NCI-H1694 treated with DMSO at 0.1 percent for 48 hours (cell line): ENCODE measurements at regions not wholly inside any gene's neighbourhood (a gene's known extent, or its start where the extent isn't known, plus 50 kb on each side); places are given as distances from the start of the nearest gene placed in this dataset.

Experiments used
- DNase-seq: peaks from one replicate; lab custom pipeline; 2025; lab: John Stamatoyannopoulos, UW

DNA sequence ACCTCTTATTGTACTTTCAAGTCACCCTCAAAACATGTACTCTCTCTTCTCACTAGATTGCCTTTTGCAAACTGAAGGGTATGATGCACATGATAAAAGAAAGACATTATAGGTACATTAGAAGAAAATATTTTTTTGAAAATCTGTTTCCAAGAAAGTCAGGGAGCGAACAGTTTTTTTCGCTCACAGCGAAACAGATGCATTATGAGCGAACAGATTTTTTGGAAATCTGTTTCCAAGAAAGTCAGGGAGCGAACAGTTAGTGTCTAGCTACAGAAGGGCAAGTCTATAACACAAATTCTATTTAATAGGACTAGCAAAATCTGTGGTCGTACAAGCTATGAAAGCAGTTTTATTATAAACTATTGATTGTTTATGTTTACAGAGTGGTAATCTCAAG is 296.2 kb upstream of the ANO3 start:
- no peak for DNase-seq

DNA sequence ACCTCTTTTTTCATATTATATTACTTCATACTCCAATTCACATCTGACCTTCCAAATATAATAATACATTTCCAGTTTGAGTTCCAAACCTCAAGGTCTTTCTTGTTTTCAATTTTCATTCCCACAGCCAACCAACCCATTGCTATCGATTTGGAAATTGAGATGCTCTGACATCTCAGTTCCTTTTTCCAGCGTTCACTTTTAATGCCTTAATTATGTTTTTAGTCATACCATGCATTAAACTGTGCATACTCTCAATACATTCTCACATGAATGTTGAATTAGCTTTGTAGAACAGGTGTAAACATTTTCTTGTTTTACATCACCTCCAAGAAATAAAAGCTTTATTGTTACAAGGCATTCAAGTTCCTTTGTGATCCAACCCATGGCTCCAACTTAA is 294.2 kb upstream of the ANO3 start:
- DNase-seq = no peak

DNA sequence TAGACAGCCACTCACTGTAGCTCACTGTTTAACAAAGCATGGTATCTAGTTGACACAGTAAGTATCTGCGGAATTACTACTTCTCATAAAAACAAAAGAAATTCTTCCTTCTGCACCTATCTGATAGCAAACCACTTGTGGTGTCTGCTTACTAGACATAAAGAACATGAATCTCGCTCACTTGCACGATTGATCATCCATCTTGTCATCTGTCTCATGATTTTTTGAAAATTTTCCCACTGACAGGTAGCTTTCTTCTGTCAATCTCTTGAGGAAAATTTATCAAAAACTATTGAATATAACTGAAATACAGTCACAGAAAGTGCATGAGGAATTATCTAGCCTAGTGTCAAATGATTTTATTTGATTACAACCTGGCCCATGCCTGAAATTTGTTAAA is 291.6 kb upstream of the ANO3 start:
- DNase-seq = no peak

DNA sequence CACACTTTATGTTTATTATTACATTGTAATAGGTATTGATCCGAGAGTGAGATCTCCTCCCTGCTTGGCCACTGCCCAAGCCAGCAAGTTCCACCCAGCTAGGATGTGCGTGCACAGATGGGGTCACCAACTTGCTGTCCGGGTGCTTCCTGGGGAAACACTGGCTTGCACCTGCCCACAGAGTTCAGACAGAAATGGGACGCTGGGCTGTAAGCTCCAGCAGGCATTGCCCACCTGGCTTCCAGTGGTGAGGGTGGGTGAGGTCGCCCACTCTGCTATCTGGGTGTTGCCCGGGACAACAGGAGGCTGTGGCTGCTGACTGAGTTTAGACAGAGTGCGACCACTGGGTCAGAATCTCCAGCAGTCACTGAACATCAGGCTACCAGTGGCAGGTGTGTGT is 289.8 kb upstream of the ANO3 start:
- DNase-seq = no peak

DNA sequence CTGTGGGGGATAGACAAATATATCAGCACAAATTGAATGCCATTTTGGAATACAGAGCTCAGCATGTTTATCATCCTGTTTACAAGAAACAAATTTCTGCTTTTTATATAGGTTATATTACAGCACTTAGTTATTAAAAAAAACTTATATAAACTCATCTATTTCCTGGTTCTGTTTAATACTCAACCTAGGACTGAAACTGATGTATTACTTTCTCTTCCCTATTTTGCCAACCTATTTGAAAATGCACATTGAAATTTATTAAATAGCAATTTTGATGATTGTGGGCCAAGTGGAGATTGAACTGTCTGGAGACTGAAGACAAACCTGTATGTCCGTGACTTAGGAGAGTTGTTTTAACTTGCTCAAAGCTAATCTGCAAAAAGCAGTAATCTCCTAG is 288.3 kb upstream of the ANO3 start:
- no peak for DNase-seq

DNA sequence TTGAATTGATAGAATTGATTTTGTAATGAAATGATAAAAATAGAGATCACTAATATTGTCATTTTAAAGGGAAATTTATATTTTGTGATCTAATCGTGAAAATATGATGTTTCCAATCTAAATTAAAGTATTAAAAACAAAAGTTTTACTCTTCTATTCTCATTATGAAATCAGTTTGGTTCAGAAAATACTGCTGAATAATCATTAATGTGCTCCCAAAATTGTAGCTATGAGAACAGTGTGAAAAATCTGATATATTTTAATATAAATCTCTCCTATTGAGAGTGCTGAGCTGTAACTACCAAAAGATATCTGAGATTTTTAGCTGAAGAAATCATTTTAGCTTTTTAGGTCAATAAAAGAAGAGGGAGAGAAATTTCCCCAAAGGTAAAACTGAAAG is 287.5 kb upstream of the ANO3 start:
- DNase-seq = no peak

DNA sequence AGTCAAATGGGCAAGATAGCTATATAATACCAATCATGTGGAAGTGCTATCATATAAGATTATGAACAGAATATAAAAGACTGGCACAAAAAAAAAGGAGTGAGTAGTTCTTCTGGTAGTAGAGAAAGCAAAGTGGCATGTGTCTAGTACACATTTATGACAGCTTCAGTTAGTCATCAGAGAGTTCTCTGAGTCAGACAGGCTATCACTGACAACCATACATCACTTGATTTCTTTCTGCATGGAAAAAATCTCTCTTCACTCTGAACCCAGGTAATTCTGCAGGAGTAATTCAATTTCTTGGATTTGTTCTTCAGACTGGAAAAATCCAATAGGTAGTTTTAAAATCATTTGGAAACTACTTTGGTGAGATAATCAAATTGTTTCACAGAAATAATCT is 286.8 kb upstream of the ANO3 start:
- no peak for DNase-seq

DNA sequence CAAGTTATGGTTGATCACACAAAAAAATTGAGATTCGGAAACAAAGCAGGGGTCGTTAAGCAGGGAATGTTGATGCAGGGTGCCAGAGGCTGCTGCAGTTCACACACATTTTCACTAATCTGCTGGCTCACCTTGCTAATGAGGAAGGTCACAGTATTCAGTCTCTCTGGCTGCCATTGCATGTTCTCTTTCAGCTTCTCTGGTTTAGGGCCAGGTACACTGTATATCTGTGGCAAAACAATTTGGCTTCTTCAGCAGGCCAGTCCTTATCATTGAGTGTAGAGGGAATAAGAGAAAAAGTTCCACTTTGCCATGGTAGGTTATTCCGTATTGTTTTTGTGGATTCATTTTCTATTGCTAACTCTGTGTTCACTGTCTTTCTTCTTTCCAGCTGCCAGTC is 283.7 kb upstream of the ANO3 start:
- no peak for DNase-seq

DNA sequence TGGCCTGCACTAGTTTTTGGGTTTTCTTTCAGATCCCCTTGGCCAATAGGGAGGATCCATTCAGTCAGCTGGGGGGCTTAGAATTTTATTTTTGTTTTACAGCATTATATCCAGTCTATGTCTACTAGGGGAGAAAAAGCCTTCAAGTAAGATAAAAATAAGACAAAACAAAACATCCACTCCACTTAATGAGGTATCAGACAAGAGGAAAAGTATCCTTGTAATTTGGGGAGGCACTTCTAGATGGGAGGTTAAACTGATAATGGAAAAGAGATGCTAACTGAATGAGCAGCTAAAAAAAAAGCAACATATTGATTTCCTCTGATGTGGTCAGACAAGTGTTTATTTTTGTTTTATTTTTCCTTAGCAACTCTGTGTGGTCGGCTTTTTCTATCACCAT is 278.0 kb upstream of the ANO3 start:
- no peak for DNase-seq

DNA sequence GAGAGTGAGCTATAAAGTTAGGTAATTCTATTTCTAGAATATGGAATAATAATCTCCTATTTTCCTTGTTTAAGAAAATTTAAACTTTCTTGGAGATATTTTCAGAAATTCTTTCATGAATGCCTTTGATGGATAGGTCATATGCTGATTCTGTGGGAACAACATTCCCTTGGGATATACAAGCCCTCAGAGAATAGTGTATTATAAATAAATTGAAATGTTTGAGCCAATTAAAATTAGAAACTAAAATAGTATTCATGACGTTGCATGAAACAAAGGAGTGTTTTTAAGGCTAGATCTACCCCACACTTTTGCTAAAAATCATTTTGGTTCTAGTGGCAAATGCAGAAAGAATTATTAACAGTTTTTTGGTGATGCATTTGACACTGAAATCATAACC is 269.3 kb upstream of the ANO3 start:
- no peak for DNase-seq

DNA sequence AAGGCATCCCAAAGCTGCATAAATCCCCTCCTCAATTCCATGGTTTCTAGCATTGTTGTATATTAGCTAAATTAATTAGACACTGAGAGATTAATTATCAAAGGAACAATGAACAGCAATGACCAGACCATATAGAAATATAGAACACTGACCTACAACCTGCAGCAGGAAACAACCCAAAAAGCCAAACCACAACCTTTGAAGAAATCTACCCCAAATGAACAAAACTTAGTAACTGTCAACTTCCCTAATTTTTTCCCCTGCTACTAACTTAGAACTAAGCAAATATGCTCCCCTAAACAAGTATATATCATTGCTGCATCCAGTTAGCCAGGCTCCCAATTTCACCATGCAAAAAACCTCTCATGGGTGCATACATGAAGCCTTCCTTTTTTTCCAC is 268.0 kb upstream of the ANO3 start:
- no peak for DNase-seq

DNA sequence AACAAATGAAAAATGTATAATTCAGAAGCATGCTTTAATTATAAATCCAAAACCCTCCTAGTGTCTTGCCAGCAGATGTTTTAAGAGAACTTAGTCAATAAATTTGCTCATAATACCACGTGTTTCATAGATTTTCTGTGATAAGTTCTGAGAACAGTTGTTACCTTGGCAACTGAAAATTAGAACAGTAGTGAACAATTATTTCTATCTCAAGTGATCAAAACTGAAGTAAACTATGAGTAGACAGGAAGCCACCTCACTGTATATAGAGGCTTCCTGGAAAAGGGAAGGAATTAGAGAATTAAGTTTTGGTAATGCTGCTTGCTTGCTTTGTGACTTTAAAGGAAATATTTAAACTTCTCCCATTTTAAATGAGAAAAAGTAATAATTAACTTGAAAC is 266.0 kb upstream of the ANO3 start:
- DNase-seq = no peak

DNA sequence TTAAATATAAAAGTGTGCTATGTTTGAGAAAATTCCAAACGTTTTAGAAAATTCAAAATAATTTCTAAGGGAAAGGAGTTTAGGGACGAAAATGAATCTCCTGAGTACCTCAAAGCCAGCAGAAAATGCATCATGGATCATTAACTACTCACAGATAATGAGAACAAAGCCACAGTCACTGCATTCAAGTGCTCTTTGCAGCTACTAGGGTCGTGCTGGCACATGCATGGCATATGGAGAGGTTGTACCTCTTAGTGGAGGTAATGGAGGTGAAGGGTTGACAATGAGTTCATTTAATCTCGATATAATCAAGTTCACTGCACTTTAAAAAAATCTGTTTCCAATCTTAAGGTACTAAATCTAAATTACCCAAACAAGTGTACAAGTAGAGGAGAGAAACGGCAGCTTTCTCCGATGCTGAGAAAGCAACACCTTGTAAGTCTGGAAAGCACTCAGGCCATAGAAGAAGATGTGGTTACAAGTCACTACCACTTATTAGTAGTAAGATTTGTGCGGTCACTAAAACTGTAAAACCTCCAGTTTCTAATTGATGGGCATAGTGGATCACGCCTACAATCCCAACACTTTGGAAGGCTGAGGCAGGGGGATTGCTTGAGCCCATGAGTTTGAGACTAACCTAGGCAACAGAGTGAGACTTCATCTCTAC is 261.1 kb upstream of the ANO3 start:
- DNase-seq = no peak

DNA sequence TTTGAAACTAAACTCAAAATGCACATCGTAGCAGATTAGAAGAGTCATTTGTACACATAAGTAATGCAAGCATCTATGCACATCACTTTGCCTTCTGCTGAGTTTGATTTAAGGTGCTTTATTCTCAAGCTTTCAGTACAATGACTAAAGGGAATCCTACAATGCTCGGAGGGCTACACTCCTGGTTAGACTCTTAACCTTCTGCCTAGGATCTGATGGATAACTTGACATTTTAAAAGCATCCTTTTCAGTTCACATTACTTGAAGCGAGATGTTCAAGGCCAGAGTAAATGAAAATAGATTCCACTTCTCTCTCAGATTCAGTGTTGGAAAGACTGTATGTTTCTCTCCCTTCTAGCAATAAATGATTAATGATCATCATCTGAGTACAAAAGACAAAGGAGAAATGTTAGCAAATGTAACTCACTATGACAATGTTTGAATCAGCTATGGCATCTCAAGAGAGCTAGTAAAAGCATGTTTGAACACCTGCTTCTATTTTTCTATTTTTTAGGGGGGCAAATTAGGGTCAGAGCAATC is 259.2 kb upstream of the ANO3 start:
- DNase-seq = no peak

DNA sequence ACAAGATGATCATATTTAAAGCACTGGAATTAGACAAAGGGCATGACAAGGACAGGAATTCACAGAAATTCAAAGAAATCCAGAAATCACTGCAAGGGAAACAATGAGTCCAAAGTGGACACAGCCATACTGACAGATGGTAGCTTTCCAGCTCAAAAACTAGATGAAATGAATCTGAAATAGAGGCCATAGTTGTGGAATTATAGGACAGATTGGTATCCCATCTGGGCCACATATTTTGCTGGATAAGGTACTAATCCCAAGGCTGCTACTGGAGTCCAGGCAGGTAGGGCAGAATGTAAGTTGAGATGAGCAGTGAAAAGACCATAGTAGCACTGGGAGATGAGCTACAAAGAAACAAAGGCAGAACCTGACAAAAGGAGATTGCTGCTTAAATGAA is 258.3 kb upstream of the ANO3 start:
- DNase-seq = no peak

DNA sequence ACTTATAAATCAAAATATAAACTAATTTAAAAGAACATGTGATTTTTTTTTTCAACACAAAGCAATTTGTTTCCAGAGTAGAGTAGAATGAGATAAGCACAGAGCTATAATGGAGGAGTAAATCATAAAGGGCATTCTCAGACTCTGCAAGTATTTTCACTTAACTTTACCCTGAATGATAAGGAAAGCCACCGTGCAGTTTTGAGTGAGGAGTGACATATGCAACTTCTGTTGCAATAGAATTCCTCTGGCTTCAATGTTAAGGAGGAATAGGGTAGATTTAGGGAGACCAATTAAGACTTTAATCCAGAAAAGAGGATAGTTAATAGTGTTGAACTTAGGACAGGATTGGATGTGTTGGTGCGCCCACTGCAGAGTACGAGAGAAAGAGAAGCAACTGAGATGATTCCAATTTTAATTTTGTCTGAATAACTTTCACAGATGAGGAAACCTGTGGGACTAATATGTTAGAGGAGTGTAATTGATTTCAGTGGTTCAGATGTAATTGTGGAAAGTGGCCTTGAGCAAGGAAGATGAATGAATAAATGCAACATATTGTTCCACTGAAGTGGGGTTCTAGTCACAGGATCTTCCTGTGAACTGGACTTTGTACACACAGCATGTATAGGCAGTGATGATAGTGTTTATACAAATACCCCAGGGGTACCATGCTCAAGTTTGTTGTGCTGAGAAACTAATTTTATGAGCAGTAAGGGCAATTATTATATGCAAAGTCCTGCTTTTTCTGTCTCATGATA is 255.5 kb upstream of the ANO3 start:
- DNase-seq = no peak

DNA sequence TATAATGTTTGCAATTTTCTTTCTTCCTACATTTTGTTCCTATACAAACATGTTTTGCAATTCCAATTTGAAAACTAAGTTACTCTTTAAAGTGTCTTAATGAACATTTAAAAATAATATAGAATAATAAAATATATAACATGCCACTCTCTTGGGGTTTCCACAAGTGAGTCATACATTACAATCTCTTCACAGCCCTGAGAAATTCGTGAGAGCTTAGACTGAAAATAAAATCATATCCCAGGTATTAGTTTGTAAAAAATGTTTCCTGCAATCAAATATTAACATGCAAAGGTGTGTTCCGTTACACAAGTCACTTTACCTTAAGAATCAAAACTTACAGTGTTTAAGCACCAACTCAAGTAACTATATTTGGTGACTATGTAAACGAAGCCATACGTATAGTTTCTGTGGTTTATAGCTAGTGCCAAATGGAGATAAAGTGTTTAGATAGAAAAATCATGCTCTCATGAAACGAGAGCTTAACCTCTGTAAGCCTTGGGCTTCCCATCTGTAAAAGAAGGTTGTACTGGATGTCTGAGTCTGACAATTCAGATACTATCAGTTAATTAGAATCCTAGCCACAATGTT is 253.6 kb upstream of the ANO3 start:
- no peak for DNase-seq

DNA sequence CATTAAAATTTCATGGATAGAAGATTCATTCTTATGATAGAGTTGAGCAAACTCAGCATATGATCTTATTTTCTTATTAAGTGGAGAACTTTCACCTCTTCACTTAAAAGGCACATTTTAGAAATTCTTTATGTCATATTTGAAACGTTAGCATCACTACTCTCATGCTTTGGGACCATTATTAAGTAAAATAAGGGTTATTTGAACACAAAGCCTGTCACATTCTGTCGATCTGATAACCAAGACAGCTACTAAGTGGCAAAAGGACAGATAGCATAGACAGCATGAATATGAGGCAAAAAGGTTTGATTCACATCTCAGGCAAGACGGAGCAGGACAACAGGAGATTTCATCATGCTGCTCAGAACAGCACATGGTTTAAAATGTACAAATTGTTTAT is 247.6 kb upstream of the ANO3 start:
- no peak for DNase-seq

DNA sequence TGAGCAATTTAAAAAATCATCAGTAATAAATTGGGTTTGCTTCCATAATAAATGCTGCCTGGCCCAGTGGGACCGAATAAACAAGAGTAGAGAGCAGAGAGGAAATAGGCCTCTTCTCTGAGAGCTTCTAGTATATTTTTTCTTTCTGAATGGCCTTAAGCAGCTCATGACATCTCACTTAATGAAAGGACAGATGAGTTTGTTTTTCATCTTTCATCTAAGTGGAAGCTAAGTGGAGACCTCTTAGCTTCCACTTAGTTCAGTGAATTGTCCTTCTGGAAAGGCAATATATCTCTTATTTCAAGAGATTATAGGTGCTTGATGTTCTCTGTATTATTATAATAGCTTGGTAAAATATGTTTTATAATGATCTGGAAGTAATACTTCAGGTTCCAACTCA is 245.9 kb upstream of the ANO3 start:
- no peak for DNase-seq

DNA sequence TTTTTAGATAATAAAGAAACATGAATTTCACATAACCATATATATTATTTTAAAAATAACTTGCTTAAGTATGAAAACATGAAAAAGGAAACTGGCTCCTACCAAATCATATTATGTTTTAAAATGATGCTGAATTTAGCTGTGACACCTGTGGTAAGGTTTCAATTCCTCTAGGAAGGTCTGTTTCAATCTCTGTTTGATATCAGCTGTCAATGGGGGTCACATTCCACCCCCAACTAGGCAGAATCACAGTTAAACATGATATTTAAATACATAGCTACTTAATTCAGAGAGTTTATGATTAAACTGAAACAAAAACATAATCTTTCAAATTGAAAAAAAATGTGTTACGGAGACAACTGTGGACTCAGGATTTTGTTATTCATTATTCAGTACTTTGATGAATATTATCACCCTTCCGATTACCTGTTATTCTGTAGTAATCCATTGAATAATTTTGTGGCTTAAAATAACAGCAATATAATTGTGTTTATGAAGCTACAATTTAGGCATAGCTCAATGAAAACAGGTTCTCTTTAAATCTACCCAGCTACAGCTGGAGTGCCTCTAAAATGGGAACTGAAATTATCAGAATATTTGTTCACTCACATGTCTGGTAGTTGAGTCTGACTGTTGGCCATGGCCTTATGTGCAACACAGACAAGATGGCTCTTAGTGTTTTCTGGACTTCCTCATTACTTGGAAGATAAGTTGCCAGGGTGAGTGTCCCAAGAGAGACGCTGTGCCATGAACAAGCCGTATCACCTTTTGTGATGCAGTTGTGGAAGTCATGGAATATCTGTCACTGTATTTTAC is 244.6 kb upstream of the ANO3 start:
- DNase-seq = no peak

DNA sequence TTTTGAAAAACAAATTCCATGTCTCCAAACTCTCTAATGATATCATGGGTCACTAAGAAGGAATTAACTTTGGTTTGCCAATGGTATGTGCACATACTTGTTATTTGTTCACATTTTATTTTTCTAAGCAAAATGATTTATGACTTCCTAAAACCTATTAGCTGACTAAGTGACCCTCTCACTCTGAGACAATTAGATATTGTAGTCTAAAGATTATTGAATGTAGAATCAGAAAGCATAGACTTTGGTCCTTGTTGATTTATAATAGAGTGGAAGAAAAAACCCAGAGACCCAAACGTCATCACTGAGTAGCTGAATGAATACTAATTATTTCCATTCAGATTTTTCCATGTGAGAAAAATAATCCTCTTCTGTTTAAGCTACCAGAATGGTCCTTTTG is 243.5 kb upstream of the ANO3 start:
- no peak for DNase-seq

DNA sequence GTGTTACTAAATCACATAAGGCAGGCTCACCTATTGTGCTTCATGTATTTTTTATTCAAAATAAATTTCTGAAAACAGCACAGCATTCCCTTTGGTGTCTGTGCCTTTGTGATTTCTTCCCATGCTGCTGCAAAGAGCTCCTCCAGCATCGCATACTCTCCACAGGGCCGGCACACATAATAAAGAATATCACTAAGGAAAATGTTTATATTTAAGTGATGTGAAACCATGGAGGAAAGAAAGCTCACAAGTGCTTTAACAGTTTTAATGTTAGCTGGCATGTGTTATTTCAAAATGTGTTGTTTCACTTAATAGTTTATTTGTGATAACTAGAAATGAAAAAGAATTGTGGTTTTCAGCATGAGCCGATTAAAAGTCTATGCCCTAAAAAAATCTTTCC is 241.3 kb upstream of the ANO3 start:
- no peak for DNase-seq

DNA sequence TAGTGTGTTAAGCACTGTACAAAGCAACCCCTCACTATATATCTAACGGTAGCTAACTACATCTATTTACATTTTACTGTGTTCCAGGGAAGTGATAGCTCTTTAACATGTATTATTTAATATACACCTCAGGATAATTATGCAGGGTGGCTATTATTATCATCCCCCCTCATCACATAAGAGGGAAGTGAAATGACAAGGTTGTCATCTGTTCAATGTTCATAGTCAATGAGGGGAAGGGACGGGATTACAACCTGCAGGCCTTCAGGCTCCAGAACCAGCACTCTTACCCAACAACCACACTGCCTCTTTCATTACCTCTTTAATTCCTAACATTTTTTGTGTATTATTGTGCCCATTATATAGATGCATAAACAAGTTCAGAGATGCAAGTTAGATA is 238.7 kb upstream of the ANO3 start:
- DNase-seq = no peak
